ENCODE measurements at regions not wholly inside any gene's neighbourhood (a gene's known extent, or its start where the extent isn't known, plus 50 kb on each side); places are given as distances from the start of the nearest gene placed in this dataset.

DNA sequence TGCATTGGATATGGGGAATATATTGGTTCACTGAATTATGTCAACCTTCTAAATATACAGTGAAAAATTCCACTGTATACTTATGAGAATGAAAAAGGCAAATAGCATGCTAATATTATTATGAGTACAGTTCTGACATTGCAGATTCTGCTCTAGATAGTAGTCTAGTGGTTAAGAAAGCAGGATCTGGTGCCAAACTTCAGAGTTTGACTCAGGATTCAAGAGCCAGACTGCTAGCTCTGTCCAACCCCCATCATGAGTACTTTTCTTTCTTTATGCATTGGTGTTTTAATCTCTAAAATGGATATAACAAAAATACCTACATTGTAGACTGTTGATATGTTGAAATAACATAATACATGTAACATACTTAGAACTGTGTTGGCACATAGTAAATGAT is 57.3 kb upstream of the PLSCR4 start:
- no peak for DNase-seq

DNA sequence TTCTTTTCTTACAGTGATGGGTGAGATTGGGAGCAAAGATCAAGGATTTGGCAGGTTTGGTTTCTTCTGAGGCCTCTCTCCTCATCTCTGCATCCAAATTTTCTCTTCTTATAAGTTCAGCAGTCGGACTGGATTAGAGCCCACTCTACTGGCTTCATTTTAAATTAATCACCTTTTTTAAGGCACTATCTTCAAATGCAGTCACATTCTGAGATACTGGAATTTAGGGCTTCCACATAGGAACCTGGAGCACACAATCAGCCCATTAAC is 56.5 kb upstream of the PLSCR4 start:
- no peak for DNase-seq

DNA sequence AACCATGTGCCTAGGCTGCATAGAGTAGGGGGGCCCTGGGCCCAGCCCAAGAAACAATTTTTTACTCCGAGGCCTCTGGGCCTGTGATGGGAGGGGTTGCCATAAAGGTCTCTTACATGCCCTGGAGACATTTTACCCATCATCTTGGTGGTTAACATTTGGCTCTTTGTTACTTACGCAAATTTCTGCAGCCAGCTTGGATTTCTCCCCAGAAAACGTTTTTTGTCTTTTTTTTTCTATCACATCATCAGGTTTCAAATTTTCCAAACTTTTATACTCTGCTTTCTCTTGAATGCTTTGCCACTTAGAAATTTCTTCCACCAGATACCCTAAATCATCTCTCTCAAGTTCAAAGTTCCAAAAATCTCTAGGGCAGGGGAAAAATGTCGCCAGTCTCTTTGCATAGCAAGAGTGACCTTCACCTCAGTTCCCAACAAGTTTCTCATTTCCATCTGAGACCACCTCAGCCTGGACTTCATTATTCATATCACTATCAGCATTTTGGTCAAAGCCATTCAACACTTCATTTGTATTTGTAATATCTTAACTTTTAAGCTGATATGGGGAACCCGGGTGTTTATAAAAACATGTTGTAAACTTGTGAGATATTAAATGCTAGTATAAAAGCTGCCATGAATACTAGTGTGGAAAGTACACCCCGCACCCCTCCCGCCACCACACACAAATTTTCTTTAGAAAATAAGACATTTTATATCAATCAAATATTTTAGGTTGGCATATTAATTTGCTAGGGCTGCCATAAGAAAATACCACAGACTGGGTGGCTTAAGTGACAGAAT is 56.0 kb upstream of the PLSCR4 start:
- DNase-seq, result no peak

DNA sequence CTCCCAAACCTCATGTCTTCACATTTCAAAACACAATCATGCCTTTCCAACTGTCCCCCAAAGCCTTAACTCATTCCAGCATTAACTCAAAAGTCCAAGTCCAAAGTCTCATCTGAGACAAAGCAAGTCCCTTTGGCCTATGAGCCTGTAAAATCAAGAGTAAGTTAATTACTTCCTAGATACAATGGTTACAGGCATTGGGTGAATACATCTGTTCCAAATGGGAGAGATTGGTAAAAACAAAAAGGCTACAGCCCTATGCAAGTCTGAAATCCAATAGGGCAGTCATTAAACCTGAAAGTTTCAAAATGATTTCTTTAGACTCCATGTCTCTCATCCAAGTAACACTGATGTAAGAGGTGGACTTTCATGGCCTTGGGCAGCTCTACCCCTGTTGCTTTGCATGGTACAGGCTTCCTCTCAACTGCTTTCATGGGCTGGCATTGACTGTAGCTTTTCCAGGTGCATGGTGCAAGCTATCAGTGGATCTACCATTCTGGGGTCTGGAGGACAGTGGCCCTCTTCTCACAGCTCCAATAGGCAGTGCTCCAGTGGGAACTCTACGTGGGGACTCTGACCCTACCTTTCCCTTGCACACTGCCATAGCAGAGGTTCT is 55.0 kb upstream of the PLSCR4 start:
- no peak for DNase-seq

GRCh38 chr3:146300768-146301167 is 49.9 kb upstream of the PLSCR4 start:
- no peak for DNase-seq
